EL (cell line): ENCODE measurements at regions not wholly inside any gene's neighbourhood (a gene's known extent, or its start where the extent isn't known, plus 50 kb on each side); places are given as distances from the start of the nearest gene placed in this dataset.

ENCODE experiments used
- DNase-seq: peaks from one replicate; pipeline ENCODE4 v3.0.0-alpha.2; 2016

- peak; percentile 49 for DNase-seq
Measured at GRCh38 chr20:16801919-16802651, 53.9 kb downstream of the OTOR start.

DNA sequence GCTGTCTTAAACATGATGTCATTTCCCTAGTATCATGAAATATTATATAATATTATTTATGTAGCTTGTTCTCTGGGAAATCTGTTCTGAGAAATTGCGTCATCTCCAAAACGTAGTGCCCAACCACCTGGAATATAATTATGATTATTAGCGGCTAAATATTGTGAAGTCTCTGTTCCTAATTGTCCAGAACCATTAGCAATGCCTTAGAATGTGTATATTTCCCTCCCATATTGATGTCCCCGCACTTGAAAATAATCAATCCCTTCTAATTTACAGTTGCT lies 54.4 kb downstream of the OTOR start:
- no peak for DNase-seq

DNA sequence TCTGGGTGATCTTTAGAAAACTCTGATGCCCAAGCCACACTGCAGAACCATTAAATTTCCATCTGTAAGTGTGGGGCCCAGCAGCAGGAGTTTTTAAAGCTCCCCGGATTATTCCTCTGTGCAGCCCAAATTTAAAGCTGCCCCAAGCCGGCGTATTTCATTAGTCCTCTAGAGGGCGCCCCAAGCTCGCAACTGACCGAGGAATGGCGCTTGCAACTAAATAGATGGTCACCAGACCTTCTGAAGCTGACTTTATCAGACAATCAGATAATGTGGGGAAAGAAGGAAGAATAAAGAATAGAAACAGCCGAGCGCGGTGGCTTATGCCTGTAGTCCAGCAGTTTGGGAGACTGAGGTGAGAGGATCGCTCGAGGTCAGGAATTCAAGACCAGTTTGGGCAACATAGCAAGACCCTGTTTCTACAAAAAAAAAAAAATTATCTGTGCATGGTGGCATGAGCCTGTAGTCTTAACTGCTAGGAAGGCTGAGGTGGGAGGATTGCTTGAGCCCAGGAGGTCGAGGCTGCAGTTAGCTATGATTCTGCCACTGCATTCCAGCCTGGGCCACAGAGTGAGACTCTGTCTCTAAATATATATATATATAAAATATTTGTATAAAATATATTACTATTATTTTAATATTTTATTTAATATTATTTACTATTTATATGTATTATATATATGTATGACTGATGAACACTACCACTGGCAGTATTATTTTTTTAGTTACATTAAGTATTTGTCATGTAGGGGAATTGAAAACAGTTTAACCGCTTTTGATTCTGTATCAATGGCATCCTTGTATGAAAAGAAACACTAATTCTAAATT lies 56.0 kb downstream of the OTOR start:
- DNase-seq: peak; percentile 43

DNA sequence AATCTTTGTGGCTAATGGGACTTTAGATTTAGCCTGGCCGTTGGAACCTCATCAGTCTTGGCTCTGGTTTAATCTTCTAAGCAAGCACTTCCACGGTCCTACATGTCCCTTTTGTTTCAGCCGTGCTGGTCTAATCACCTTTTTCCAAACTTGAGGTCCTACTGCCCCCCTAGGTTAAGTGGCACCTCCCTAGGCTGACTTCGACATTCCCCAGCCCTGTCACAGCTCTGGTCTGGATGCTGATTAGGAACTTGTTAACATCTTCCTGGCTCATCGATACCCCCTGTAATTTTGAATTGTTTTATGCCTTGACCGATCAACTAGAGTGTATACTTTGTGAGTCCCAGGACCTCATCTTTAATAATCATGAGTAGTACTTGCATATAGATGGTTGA lies 56.6 kb downstream of the OTOR start:
- DNase-seq: no peak

GRCh38 chr20:16806061-16806460 lies 57.9 kb downstream of the OTOR start:
- DNase-seq: no peak

- no peak for DNase-seq
Measured at GRCh38 chr20:16806886-16807285, 58.7 kb downstream of the OTOR start.

DNA sequence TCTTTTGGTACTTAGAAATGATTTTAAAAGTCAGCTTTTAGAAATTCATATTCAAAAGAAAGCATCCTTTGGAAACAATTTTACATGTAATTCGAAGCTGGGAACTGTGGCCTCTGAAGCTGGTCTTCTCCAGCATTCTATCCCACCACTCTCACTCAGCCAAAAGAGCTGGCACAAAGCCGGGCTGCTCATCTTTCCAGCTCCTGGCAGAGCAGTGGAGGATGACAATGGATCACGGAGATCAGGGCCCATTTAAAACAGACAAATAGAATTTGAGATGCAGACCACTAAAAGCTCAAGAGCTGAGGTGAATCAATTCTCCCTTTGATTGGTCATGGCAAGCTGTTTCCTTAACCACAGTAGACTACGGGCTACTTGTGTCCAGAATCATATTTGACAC lies 60.6 kb downstream of the OTOR start:
- DNase-seq: no peak

DNA sequence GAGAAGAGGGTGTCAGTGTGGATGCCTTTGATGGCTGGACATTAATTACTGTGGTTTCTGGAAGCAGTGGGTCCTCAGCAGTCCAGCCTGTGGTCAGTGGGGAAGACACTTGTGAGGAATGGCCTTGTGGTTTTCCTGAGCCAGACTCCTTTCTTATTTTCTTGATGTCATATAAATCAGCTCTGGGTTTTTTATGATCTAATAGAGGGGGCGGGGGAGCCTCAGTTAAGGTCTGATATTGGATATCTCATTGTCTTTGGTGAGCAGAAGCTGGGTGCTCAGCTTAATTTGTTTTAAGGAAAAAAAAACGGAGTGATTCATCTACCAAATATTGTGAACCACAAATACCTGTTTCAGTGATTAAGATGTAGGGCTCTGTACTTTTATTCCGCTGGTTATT lies 62.1 kb downstream of the OTOR start:
- no peak for DNase-seq

DNA sequence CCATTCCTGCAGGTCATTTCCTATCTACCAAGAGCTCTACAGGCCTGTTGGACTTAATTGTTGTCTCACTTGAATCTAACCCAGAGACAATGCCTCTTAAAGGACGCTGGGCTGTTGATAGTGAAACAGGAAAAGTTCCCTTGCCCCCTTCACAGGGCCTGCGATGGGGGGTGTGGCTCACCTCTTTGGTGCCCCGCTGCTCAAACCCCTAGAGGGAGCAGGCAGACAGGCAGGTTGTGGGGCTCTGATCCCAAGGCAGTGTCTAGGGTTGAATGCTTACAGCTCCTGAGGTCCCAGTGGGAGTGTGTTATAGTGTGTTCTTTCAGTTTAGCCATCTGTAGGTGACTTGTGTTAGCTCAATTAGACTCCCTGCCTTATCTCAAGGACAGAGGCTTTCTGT lies 68.0 kb downstream of the OTOR start:
- no peak for DNase-seq

DNA sequence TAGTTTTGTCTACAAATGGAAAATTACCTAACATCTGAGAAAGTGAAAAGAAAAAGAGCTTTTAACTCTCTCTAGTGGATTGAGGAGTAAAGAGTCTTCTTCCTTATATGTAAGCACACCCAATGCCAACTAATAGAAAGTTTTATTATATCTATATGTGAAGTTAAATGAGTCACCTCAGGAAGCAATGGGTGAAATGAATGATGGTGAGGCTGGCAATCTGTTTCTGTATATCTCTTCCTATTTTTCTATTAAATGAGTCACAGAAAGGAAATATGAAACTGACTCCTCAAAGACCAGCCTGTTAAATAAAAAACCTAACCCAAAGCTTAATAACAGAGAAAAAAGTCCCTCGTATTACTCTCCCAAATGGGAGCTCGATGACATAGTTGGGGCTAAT lies 71.3 kb downstream of the OTOR start:
- no peak for DNase-seq

- DNase-seq: peak; percentile 48
Measured at GRCh38 chr20:16821211-16822089, 73.3 kb downstream of the OTOR start.

- DNase-seq: no peak
Measured at GRCh38 chr20:16824664-16825063, 76.5 kb downstream of the OTOR start.

GRCh38 chr20:16828666-16829305 lies 80.6 kb downstream of the OTOR start:
- no peak for DNase-seq

GRCh38 chr20:16835690-16836089 lies 87.5 kb downstream of the OTOR start:
- DNase-seq: peak; percentile 12

DNA sequence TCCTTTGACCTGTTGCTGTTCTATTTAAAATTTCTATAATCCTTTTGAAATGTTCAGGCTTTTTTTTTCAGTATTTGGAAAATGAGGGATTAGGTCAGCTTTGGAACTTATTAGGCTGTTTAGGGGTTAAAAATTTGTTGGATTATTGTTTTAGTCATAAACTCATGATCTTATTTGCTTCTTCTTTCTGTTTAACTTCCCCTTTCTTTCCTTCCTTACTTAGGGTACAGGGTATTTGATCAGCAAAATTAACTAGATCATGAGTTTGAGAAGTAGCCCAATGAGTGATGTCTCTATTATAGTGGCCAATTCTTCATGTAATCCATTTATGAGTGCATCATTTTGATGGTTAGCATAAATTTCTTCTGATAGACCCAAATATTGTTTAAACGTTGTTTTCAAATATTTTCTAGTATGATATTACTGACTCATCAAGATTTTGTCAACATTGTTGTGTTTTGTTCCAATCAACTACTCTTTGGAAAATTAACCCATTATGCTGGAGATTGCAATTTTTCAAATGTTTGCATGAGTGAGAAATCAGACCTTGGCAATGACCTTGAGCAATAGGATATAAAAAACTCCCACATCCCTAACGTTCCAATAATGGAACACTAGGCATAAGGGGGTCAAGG lies 94.4 kb downstream of the OTOR start:
- no peak for DNase-seq

GRCh38 chr20:16844406-16844805 lies 96.2 kb downstream of the OTOR start:
- no peak for DNase-seq

DNA sequence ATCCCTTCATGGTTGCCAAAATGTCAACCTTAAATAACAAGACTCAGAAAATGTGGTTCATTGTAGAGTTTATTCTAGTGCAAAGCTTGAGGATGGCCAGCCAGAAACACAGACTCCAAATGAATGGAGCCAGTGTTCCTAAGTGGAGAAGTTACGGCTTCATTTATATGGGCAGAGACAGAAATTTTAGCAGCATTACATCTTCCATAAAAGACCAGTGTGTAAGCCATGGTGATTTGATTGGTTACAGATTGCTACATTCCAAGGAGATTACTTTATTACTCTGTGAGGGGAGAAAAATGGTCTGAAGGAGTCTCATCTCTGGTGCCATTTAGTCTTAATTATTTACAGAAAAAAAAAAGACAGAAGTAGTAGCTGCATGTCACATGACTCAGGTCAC lies 97.8 kb downstream of the OTOR start:
- DNase-seq: no peak

DNA sequence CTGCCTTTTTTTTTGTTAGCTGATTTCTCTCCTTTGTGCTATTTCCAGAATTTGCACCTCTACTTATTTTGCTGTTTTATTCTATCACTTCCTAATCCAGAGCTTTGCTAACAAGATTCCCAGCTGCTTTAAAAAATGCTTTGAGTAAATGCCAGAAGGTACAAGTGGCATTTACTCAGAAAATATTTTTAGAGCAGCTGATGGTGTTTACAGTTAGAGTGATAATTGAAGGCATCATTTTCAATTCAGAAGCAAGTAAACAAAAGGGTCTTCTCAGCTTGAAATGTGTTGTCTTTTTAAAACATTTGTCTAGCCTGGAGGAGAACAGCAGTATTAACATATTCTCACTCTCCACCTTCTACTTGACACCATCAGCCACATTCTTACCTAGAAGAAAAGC lies 99.9 kb downstream of the OTOR start:
- DNase-seq: no peak

DNA sequence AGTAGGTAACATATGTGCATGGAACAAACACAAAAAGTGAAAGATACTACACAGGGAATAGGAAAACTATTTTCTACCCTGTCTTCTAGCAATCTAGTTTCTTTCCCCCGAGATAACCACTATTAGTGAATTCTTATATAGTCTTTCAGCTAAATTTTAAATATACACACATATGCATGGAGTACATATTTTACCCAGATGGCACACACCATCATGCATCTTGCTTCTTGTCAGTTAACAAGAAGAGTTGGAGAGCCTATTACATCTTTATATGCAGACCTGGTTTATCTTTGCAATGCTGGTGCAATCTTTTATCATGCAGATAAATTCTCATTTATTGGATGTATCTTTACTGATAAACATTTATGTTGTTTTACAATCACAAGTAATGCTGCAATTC lies 100.4 kb downstream of the OTOR start:
- no peak for DNase-seq

DNA sequence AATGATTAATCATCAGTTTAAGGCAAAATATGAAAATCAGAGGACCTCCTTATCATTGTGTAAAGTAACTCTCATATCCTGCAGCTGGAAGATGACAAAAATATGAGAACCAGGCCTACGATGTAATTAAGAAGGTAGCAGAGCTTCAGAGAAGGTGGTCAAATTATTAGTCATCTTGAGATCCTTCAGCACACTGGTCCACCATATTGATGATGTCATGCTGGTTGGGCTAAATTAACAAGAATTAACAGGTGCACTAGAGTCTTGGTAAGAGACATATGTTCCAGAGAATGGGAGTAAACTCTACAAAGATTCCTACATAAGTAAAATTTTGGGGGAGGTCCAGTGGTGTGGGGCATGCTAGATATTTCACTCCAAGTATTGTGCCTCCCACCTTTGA lies 112.8 kb downstream of the OTOR start:
- no peak for DNase-seq

GRCh38 chr20:16861708-16862107 lies 113.5 kb downstream of the OTOR start:
- no peak for DNase-seq

GRCh38 chr20:16863303-16863702 lies 115.1 kb downstream of the OTOR start:
- no peak for DNase-seq

- peak; percentile 8 for DNase-seq
Measured at GRCh38 chr20:16864069-16864468, 115.9 kb downstream of the OTOR start.
